K562 (cell line): ENCODE measurements at regions not wholly inside any gene's neighbourhood (a gene's known extent, or its start where the extent isn't known, plus 50 kb on each side); places are given as distances from the start of the nearest gene placed in this dataset.

Source experiments
- ATAC-seq: fragments of 200-7000 bp; cut with Tn5 transposase; 3 replicates; pipeline ENCODE4 v1.9.1; 2020; ENCODE audit warnings: moderate library complexity
- BruUV-seq: library from RNA; stranded (reverse); fragments of 400-500 nt; replicated peaks from 2 replicates; lab custom pipeline; 2021; lab: Mats Ljungman, UMichigan
- CTCF ChIA-PET: fragments of 300-600 bp; formaldehyde crosslinking; extraction: SDS; loops from one replicate; lab custom pipeline; 2021; ENCODE audit warnings: low intra/inter-chr PET ratio; lab: Yijun Ruan, JAX
- POLR2A ChIA-PET: fragments of 300-600, 350-650 bp; sonication (Branson Sonifier 250); formaldehyde crosslinking; extraction: SDS; loops from one replicate; lab custom pipeline; 2021; ENCODE audit warnings: antibody characterized with exemption, inconsistent platforms; lab: Yijun Ruan, JAX
- DNase-seq, 4 experiments: peaks; one replicate each; pipeline versions ENCODE4 v3.0.0 to v3.0.0-alpha.2; 2011 to 2018; ENCODE audit warnings: low spot score in 3 of 4, mixed read lengths in 3 of 4; ENCODE audit errors: extremely low read depth in 1 of 4
- FAIRE-seq: peaks from 2 replicates; lab custom pipeline; 2011; peaks lifted over from hg19 to GRCh38; lab: Jason Lieb, UNC
- H2AFZ ChIP-seq: 2 replicates; pipeline ENCODE4 v1.6.0; 2011; ENCODE audit warnings: low read depth, low read length, control low read depth, inconsistent platforms
- H3K27ac ChIP-seq: fragments of 200-600 bp; 3 replicates; pipeline ENCODE4 v1.8.0; 2011; ENCODE audit warnings: low read depth, mild to moderate bottlenecking, control low read depth, inconsistent platforms, low read length, moderate library complexity, mixed read lengths; ENCODE audit errors: extremely low read depth
- H3K27me3 ChIP-seq, 2 experiments: fragments of 300-600 bp in 1 of 2; 2 replicates in 1 of 2; 3 replicates in 1 of 2; pipeline versions ENCODE4 v1.6.0 to v1.8.0; 2011; ENCODE audit warnings: inconsistent platforms in 2 of 2, low read length in 2 of 2, mild to moderate bottlenecking in 1 of 2, mixed read lengths in 1 of 2, moderate library complexity in 1 of 2; ENCODE audit not compliant: control insufficient read depth in 2 of 2, insufficient read depth in 2 of 2
- H3K36me3 ChIP-seq: fragments of 300-600 bp; 3 replicates; pipeline ENCODE4 v1.8.0; 2011; ENCODE audit warnings: mild to moderate bottlenecking, low read length, inconsistent platforms; ENCODE audit not compliant: control insufficient read depth, insufficient read depth
- H3K4me1 ChIP-seq, 2 experiments: fragments of 200-600 bp in 1 of 2; replicated peaks in 1 of 2; 2 replicates in 1 of 2; 3 replicates in 1 of 2; pipeline versions ENCODE4 v1.5.1 to v1.8.0; 2011; ENCODE audit warnings: inconsistent platforms in 2 of 2, low read length in 2 of 2, mild to moderate bottlenecking in 1 of 2, mixed read lengths in 1 of 2, moderate library complexity in 1 of 2; ENCODE audit not compliant: control insufficient read depth in 2 of 2, insufficient read depth in 2 of 2
- H3K4me2 ChIP-seq: 2 replicates; pipeline ENCODE4 v1.6.1; 2011; ENCODE audit warnings: low read length, control low read depth, inconsistent platforms, mixed read lengths; ENCODE audit not compliant: insufficient read depth
- H3K4me3 ChIP-seq: fragments of 200-600 bp; sonication (generic), shearing (Covaris generic); 2 replicates; pipeline ENCODE4 v1.5.1; 2016; ENCODE audit warnings: control low read depth, inconsistent platforms
- H3K79me2 ChIP-seq: fragments of 200-600 bp; 3 replicates; pipeline ENCODE4 v1.8.0; 2011; ENCODE audit warnings: low read length, inconsistent platforms; ENCODE audit not compliant: control insufficient read depth, insufficient read depth
- H3K9ac ChIP-seq, 2 experiments: 2 replicates each; pipeline versions ENCODE4 v1.6.0 to v1.6.1; 2011; ENCODE audit warnings: low read depth in 2 of 2, low read length in 2 of 2, control low read depth in 1 of 2, inconsistent platforms in 1 of 2, mild to moderate bottlenecking in 1 of 2, mixed read lengths in 1 of 2; ENCODE audit not compliant: insufficient read depth in 1 of 2
- H3K9me1 ChIP-seq: one replicate; pipeline ENCODE4 v1.6.0; 2011; ENCODE audit warnings: inconsistent platforms, mild to moderate bottlenecking, low read length, moderate library complexity; ENCODE audit not compliant: control insufficient read depth, insufficient read depth
- H3K9me3 ChIP-seq: replicated peaks from 2 replicates; pipeline ENCODE4 v1.5.1; 2011; ENCODE audit warnings: low read depth, low read length, inconsistent platforms; ENCODE audit not compliant: control insufficient read depth, insufficient read depth
- H4K20me1 ChIP-seq: replicated peaks from 2 replicates; pipeline ENCODE4 v1.6.1; 2011; ENCODE audit warnings: low read length, inconsistent platforms, mixed read lengths; ENCODE audit not compliant: control insufficient read depth, insufficient read depth
- ELK1 ChIP-seq: sonication (generic); formaldehyde crosslinking; IDR thresholded peaks from 2 replicates; pipeline ENCODE4 v1.8.1; 2022; ENCODE audit warnings: missing genetic modification reagents
- FIP1L1 ChIP-seq: fragments of 200-400 bp; formaldehyde crosslinking; IDR thresholded peaks from 2 replicates; pipeline ENCODE4 v1.6.1; 2018; ENCODE audit warnings: mild to moderate bottlenecking, low read depth, low read length; ENCODE audit not compliant: poor library complexity, severe bottlenecking
- FOSL1 ChIP-seq: fragments of 200-800 bp; sonication (Bioruptor generic); conservative IDR thresholded peaks from 2 replicates; pipeline ENCODE4 v1.6.1; 2016; ENCODE audit warnings: missing genetic modification characterization, missing compliant biosample characterization
- HNRNPLL ChIP-seq: fragments of 200-400 bp; formaldehyde crosslinking; IDR thresholded peaks from 2 replicates; pipeline ENCODE4 v1.6.1; 2017; ENCODE audit warnings: low read length, low read depth, mild to moderate bottlenecking; ENCODE audit not compliant: poor library complexity, severe bottlenecking
- MBD1 ChIP-seq: fragments of 250-450 bp; sonication (Bioruptor Pico); IDR thresholded peaks from 2 replicates; pipeline ENCODE4 v1.8.0; 2022; ENCODE audit warnings: inconsistent platforms
- MYBL2 ChIP-seq, 2 experiments: fragments of 450-650 bp in 1 of 2; sonication (generic) in 1 of 2; formaldehyde crosslinking in 1 of 2; IDR thresholded peaks; 2 replicates each; pipeline versions ENCODE4 v1.6.1 to v1.8.1; 2017 to 2022; ENCODE audit warnings: borderline replicate concordance in 1 of 2, inconsistent platforms in 1 of 2, low read depth in 1 of 2, mild to moderate bottlenecking in 1 of 2, missing genetic modification reagents in 1 of 2, moderate library complexity in 1 of 2
- ZNF133 ChIP-seq: fragments of 250-450 bp; sonication (Bioruptor Pico); IDR thresholded peaks from 2 replicates; pipeline ENCODE4 v1.4.0; 2020; ENCODE audit warnings: mild to moderate bottlenecking
- WGBS: fragments of 100-300 bp; shearing (Covaris generic); methylation state at CpG from one replicate; pipeline ENCODE4 v1.1.6; 2016; ENCODE audit warnings: low coverage, mixed read lengths; ENCODE audit not compliant: insufficient coverage; ENCODE audit errors: missing lambda C conversion rate; 5-methylcytosine and 5-hydroxymethylcytosine counted together
- in situ Hi-C: fragments of 300-500 bp; cut with MboI; formaldehyde crosslinking; loops from 4 replicates; pipeline ENCODE4 v1.15.0; 2018; ENCODE audit warnings: inconsistent platforms, mixed read lengths
- intact Hi-C: fragments of 100-400 bp; cut with micrococcal nuclease; formaldehyde crosslinking; loops from 2 replicates; pipeline ENCODE4 v1.14.2; 2022

- POLR2A ChIA-PET: no interaction called here
- intact Hi-C loops: no loop called here
- Histone ChIP-seq H3K9ac (no peak overlapping the region), H3K27ac (no peak overlapping the region), H3K36me3 (no peaks in the 10 kb centered on the region), H3K9me3 (no peaks in the 10 kb centered on the region), H4K20me1 (no peaks in the 10 kb centered on the region), H3K27me3 (no peaks in the 10 kb centered on the region), H3K4me1 (no peaks in the 10 kb centered on the region), H3K4me2 (no peak overlapping the region), H3K79me2 (no peaks in the 10 kb centered on the region), H3K4me3 (no peak overlapping the region), H3K9me1 (no peaks in the 10 kb centered on the region), H2AFZ (no peak overlapping the region)
- FAIRE-seq (no peak), ATAC-seq (no peak), DNase-seq (no peak)
- no TSS peak for BruUV-seq
- 3% methylated on average over 6 of the region's 6 CpGs for WGBS
- in situ Hi-C loops: no loop called here
- CTCF ChIA-PET: no interaction called here
- TF ChIP-seq FOSL1 (peak; percentile 62), ELK1 (CRISPR knock-in tag) (no peak)
Measured at GRCh38 chr14:100982762-100983161, 79.2 kb upstream of the RTL1 start.

- Histone ChIP-seq H2AFZ (no peak overlapping the region), H3K4me1 (no peaks in the 10 kb centered on the region), H3K9ac (no peak overlapping the region), H3K27ac (no peak overlapping the region), H4K20me1 (no peaks in the 10 kb centered on the region), H3K9me3 (no peaks in the 10 kb centered on the region), H3K27me3 (no peaks in the 10 kb centered on the region), H3K4me3 (no peak overlapping the region), H3K4me2 (no peak overlapping the region), H3K9me1 (no peaks in the 10 kb centered on the region), H3K79me2 (no peaks in the 10 kb centered on the region), H3K36me3 (no peaks in the 10 kb centered on the region)
- BruUV-seq: no TSS peak
- ChIA-PET CTCF (no interaction called here), POLR2A (no interaction called here)
- TF ChIP-seq ZNF133: no peak
- no peak for TF ChIP-seq MBD1 (CRISPR knock-in tag)
- TF ChIP-seq FIP1L1: no peak
- TF ChIP-seq HNRNPLL: no peak
- no peak for TF ChIP-seq MYBL2 (IDR thresholded peaks at IDR 0.05; ENCODE audit: low read depth)
- no peak for TF ChIP-seq MYBL2 (CRISPR knock-in tag; IDR thresholded peaks at IDR 0.05; ENCODE audit: borderline replicate concordance)
- intact Hi-C loops (no loop called here), in situ Hi-C loops (no loop called here)
- ATAC-seq (no peak), FAIRE-seq (no peak), DNase-seq (no peak)
- WGBS: 10% methylated on average over 5 of the region's 5 CpGs
Measured at GRCh38 chr14:100983710-100984109, 80.2 kb upstream of the RTL1 start.
